Breast epithelium (tissue), 3 donors: ENCODE measurements at regions not wholly inside any gene's neighbourhood (a gene's known extent, or its start where the extent isn't known, plus 50 kb on each side); places are given as distances from the start of the nearest gene placed in this dataset.

Source experiments
- POLR2A ChIP-seq: fragments of 450-650 bp; IDR thresholded peaks from one replicate; pipeline ENCODE4 v1.6.1; 2016; ENCODE audit warnings: antibody characterized with exemption, mild to moderate bottlenecking, moderate library complexity
- TF ChIP-seq, protein P1 (sequence below), 3 donors: fragments of 450-650 bp; IDR thresholded peaks; one replicate each; pipeline ENCODE4 v1.5.1; 2016 to 2017; ENCODE audit warnings: antibody characterized with exemption in 3 of 3, mild to moderate bottlenecking in 3 of 3, moderate library complexity in 3 of 3

DNA sequence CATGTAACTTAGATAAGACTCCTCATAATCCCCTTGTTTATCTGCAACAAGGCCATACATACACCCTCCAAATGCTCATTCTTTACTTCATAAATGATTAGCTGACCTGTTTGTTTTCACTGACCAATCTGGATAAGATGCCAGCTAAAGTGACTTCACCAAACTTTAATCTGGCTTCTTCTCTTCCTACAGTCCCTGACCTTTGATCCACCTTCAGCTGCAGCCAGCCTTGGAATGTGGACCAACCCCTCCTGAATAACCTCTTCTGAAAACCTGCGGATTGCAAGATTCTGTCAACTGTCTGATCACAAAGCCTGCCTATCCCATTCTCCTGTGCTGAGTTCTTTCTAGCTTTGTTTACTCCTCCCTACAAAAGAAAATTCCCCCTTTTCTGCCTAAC is 476.8 kb downstream of the LRRC70 start:
- no peak for TF ChIP-seq POLR2A
- TF ChIP-seq, protein P1, sequence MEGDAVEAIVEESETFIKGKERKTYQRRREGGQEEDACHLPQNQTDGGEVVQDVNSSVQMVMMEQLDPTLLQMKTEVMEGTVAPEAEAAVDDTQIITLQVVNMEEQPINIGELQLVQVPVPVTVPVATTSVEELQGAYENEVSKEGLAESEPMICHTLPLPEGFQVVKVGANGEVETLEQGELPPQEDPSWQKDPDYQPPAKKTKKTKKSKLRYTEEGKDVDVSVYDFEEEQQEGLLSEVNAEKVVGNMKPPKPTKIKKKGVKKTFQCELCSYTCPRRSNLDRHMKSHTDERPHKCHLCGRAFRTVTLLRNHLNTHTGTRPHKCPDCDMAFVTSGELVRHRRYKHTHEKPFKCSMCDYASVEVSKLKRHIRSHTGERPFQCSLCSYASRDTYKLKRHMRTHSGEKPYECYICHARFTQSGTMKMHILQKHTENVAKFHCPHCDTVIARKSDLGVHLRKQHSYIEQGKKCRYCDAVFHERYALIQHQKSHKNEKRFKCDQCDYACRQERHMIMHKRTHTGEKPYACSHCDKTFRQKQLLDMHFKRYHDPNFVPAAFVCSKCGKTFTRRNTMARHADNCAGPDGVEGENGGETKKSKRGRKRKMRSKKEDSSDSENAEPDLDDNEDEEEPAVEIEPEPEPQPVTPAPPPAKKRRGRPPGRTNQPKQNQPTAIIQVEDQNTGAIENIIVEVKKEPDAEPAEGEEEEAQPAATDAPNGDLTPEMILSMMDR (IDR thresholded peaks at IDR 0.05): no peak
